ENCODE measurements at regions not wholly inside any gene's neighbourhood (a gene's known extent, or its start where the extent isn't known, plus 50 kb on each side); places are given as distances from the start of the nearest gene placed in this dataset.
"Not testable (repeated sequence)": the region's sequence is repeated elsewhere in the genome, so short reads cannot be mapped to it uniquely, and the experiment has no call there.

DNA sequence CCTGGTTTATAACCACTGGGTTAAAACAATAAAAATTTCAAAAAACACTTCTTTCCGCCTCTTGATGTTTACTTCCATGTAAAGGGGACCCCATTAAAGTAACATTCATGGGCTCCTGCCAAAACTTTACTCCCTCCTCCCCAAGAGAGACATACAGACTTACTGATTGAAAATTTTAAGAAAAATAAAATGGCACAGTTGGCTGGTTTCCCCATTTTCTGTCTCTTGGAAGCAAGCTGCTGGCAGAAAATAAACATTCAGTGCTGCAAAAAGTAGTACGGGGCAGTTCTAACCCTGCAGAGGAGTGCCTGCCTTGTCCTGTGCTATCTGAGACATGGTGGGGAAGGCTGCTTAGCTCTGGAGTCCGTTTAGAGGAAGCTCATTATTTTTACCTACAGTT, 187.3 kb upstream of the INTU start:
- Mint-ChIP-seq H3K27ac (no peak overlapping the region), H3K27me3 (ENCODE audit: low read depth) (no peaks in the 10 kb centered on the region), H3K4me1 (ENCODE audit: low read depth) (no peaks in the 10 kb centered on the region), H3K9me3 (no peaks in the 10 kb centered on the region), H3K4me3 (no peak overlapping the region), H3K36me3 (ENCODE audit: low read depth) (no peaks in the 10 kb centered on the region)
- intact Hi-C loops (cut with micrococcal nuclease): no loop called here
- DNase-seq: no peak
- CTCF ChIA-PET: no interaction called here

DNA sequence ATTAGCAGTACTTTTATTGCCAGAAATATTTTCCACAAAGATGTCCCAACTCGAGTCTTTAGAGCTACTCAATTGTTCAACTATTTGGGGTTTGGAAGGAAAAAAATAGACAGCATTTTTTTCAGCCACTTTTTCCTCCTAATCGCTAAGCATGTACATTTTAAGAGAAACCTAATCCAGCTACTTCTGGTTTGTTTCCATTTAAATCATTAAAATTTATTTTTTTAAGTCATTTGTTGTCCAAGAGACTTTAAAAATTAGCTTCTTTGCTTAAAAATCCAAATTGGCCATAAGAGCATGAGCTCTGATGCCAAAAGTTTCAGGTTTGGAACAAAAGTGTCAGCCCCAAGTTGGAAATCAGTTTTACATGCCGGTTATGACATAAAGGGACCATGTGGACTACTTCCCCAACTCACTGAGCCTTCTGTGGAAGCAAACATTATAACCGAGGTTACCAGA, 186.3 kb upstream of the INTU start:
- DNase-seq: no peak
- Mint-ChIP-seq H3K36me3 (ENCODE audit: low read depth) (no peaks in the 10 kb centered on the region), H3K9me3 (no peaks in the 10 kb centered on the region), H3K4me1 (ENCODE audit: low read depth) (no peaks in the 10 kb centered on the region), H3K27ac (no peak overlapping the region), H3K27me3 (ENCODE audit: low read depth) (no peaks in the 10 kb centered on the region), H3K4me3 (no peak overlapping the region)
- CTCF ChIA-PET: no interaction called here
- intact Hi-C loops (cut with micrococcal nuclease): no loop called here

DNA sequence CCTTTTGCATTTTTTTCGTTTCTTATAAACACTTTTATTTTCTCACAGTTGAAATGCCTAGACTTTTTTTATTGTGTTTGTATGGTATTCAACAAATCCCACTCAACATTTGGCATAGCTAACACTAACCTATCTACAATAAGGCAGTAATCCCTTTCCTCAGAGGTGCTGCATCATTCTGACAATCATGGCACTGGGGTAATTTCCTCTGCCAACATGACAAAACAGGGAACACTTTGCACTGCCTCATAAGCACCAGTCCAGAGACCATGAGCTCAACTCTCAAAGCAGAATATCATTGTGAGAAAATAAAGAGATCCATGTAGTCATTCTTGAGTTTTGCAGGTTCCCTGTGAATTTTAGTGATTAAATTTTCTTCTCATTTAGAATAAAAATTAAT, 183.8 kb upstream of the INTU start:
- no peak overlapping the region for H3K27ac Mint-ChIP-seq
- no peaks in the 10 kb centered on the region for H3K4me1 Mint-ChIP-seq (ENCODE audit: low read depth)
- no peak for DNase-seq
- H3K36me3 Mint-ChIP-seq (ENCODE audit: low read depth): no peaks in the 10 kb centered on the region
- H3K9me3 Mint-ChIP-seq: no peaks in the 10 kb centered on the region
- H3K27me3 Mint-ChIP-seq (ENCODE audit: low read depth): no peaks in the 10 kb centered on the region
- CTCF ChIA-PET: no interaction called here
- H3K4me3 Mint-ChIP-seq: no peak overlapping the region
- intact Hi-C loops (cut with micrococcal nuclease): no loop called here

DNA sequence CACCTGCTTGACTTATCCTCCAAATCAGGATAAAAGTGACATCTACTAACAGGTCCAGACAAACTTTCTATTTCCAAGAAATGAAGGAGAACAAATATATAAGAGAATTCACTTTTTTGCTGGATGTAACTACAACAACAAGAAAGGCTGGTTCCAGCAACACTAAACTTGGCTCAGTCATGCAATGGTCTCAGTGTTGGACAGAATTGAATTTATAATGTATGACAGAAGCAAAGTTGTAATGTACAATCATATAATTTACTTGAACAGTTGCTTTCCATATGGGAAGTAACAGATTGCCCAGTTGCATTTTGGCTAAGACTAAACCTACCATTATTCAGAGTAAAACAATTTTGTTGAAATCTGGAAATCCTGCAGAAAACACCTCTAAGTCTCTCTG, 183.3 kb upstream of the INTU start:
- Mint-ChIP-seq H3K4me1 (ENCODE audit: low read depth) (no peaks in the 10 kb centered on the region), H3K27me3 (ENCODE audit: low read depth) (no peaks in the 10 kb centered on the region), H3K36me3 (ENCODE audit: low read depth) (no peaks in the 10 kb centered on the region), H3K27ac (no peak overlapping the region), H3K9me3 (no peaks in the 10 kb centered on the region), H3K4me3 (no peak overlapping the region)
- no peak for DNase-seq
- CTCF ChIA-PET: no interaction called here
- intact Hi-C loops (cut with micrococcal nuclease): no loop called here

DNA sequence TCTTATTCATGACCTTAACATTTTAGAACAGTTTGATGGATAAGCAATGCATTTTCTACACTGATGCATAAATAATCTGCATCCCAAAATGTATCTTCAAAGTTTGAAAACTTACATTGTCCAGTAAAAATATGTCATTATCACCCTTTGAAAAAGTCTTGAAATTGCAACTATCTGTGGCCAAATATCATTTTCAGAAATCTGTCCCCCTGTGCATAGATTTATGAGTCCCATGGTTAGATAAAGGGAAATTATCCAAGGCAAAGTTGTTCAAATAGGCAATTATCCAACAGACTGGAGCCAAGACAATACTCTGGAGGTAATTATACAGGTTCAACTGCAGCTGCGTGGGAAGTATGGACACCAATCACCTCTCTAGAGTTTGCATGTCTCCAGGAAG, 182.5 kb upstream of the INTU start:
- Mint-ChIP-seq H3K36me3 (ENCODE audit: low read depth) (no peaks in the 10 kb centered on the region), H3K27me3 (ENCODE audit: low read depth) (no peaks in the 10 kb centered on the region), H3K9me3 (no peaks in the 10 kb centered on the region), H3K27ac (no peak overlapping the region), H3K4me1 (ENCODE audit: low read depth) (no peaks in the 10 kb centered on the region), H3K4me3 (no peak overlapping the region)
- CTCF ChIA-PET: no interaction called here
- intact Hi-C loops (cut with micrococcal nuclease): no loop called here
- no peak for DNase-seq

DNA sequence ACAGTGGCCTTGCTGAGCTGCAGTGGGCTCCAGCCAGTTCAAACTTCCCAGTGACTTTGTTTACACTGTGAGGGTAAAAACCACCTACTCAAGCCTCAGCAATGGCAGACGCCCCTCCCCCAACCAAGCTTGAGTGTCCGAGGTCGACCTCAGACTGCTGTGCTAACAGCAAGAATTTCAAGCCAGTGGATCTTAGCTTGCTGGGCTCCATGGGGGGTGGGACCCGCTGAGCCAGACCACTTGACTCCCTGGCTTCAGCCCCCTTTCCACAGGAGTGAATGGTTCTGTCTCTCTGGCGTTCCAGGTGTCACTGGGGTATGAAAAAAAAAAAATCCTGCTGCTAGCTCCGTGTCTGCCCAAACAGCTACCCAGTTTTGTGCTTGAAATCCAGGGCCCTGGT, 168.9 kb upstream of the INTU start:
- H3K27me3 Mint-ChIP-seq (ENCODE audit: low read depth): no peaks in the 10 kb centered on the region
- no peak overlapping the region for H3K4me3 Mint-ChIP-seq
- no peaks in the 10 kb centered on the region for H3K36me3 Mint-ChIP-seq (ENCODE audit: low read depth)
- H3K4me1 Mint-ChIP-seq (ENCODE audit: low read depth): no peaks in the 10 kb centered on the region
- H3K27ac Mint-ChIP-seq: no peak overlapping the region
- CTCF ChIA-PET: interaction anchor here (0.7 kb wide), 1 partner anchor 1359 kb away, joined by 3 read pairs; no protein-coding TSS in a partner anchor
- H3K9me3 Mint-ChIP-seq: no peaks in the 10 kb centered on the region
- intact Hi-C loops (cut with micrococcal nuclease): no loop called here
- no peak for DNase-seq

DNA sequence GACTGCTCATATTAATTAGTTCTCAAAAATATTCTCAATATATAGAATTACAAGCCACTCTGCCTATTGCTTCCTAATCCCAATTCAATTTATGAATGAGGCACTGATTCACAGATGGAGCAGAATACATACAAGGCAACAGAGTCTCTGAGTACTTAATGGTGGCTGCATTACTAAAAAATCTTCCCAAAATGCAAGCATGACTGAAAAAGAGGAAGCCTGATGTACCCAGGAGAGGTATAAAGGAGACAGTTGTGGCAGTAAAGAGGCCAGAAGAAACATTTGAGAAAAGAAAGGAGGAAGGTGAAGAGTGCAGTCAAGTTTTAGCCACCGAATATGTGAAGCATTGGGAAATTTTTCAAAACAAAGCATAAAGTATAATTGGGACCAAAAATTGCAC, 163.2 kb upstream of the INTU start:
- Mint-ChIP-seq H3K4me1 (ENCODE audit: low read depth) (no peaks in the 10 kb centered on the region), H3K27me3 (ENCODE audit: low read depth) (no peaks in the 10 kb centered on the region), H3K9me3 (no peaks in the 10 kb centered on the region), H3K27ac (no peak overlapping the region), H3K36me3 (ENCODE audit: low read depth) (no peaks in the 10 kb centered on the region), H3K4me3 (no peak overlapping the region)
- CTCF ChIA-PET: no interaction called here
- intact Hi-C loops (cut with micrococcal nuclease): no loop called here
- DNase-seq: no peak

DNA sequence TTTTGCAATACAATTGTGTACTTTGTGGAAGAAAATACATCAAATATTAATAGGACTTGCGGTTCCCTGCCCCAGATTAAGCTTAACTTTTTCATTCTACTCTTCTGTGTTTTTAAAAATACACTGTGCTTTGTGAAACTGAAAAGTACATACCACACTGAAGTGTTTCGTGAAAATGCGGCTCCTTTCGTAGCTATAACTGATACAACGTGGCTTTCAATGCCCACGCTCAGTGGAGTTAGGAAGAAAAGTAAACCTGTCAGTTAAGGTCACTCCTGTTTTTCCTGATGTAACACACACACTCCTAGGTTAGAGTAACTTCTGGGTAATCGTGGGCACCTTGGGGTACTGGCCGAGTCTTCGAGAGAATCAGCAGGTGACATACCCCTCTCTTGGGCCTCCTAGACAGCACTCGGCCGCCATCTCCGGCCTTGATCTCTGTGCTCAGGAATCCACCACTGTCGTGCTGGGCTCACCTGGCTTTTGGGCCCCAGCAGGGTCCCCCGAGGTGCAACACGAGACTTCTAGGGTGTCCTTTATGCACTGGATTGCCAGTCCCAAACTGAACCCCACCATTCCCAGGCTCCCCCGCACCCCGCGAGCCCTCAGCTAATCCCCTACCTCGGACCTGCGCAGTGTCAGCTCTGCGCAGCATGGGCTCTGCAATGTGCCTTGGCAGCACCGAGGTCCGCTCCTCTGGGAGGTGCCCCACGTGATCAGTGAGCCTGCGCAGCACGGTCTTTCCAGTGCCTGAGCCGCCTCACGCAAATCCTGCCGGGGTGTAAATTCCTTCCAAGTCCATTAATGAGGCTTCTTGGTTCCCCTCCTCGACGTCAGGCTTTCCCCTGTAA, 162.6 kb upstream of the INTU start:
- Mint-ChIP-seq H3K4me1 (ENCODE audit: low read depth) (no peaks in the 10 kb centered on the region), H3K27ac (no peak overlapping the region), H3K36me3 (ENCODE audit: low read depth) (no peaks in the 10 kb centered on the region), H3K9me3 (no peaks in the 10 kb centered on the region), H3K27me3 (ENCODE audit: low read depth) (no peaks in the 10 kb centered on the region), H3K4me3 (no peak overlapping the region)
- CTCF ChIA-PET: no interaction called here
- intact Hi-C loops (cut with micrococcal nuclease): no loop called here
- DNase-seq: no peak

DNA sequence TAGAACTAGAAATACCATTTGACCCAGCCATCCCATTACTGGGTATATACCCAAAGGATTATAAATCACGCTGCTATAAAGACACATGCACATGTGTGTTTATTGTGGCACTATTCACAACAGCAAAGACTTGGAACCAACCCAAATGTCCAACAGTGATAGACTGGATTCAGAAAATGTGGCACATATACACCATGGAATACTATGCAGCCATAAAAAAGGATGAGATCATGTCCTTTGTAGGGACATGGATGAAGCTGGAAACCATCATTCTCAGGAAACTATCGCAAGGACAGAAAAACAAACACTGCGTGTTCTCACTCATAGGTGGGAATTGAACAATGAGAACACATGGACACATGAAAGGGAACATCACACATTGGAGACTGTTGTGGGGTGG, 154.5 kb upstream of the INTU start:
- CTCF ChIA-PET: interaction anchor here (0.6 to 1.2 kb wide), 2 partner anchors 66 to 77 kb away, joined by 3 to 4 read pairs; no protein-coding TSS in a partner anchor
- intact Hi-C loops (cut with micrococcal nuclease); H3K36me3 Mint-ChIP-seq (ENCODE audit: low read depth): not testable (repeated sequence)

DNA sequence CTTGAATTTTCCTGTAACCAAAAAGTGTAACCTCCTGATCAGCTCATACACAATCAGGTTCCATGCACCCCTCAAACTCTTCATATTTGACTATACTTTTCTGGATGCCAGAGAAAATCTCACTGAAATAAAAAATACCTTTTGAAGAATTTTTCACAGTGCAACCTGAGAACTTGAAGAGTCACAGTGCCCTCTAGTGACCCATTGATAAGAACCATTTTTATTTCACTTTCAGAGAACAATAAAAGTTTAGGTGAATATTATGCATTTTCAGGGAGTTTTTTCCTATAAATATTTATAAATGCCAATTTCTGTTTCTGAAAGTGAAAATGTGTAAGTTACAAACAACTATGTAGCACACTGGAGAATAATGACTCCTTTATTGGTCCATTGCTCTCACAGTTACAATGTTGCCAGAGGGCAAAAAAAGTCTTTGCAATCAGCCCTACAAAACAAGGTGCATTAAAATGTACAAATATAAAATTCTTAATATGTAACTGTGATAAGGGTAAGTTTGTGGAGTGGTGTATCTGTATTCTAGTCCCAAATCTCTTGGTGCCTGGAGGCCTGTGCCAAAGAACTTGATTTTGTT, 153.6 kb upstream of the INTU start:
- CTCF ChIA-PET: interaction anchor here (0.6 to 1.2 kb wide), 2 partner anchors 65 to 78 kb away, joined by 3 to 4 read pairs; no protein-coding TSS in a partner anchor
- Mint-ChIP-seq H3K9me3 (no peaks in the 10 kb centered on the region), H3K27ac (no peak overlapping the region), H3K27me3 (ENCODE audit: low read depth) (no peaks in the 10 kb centered on the region), H3K36me3 (ENCODE audit: low read depth) (no peaks in the 10 kb centered on the region), H3K4me1 (ENCODE audit: low read depth) (no peaks in the 10 kb centered on the region), H3K4me3 (no peak overlapping the region)
- no peak for DNase-seq
- intact Hi-C loops (cut with micrococcal nuclease): no loop called here

More for the DNA sequence above, 154.5 kb upstream of the INTU start:
- not testable (repeated sequence) for H3K4me3 Mint-ChIP-seq; H3K4me1 Mint-ChIP-seq (ENCODE audit: low read depth); DNase-seq; H3K27me3 Mint-ChIP-seq (ENCODE audit: low read depth); H3K9me3 Mint-ChIP-seq; H3K27ac Mint-ChIP-seq

DNA sequence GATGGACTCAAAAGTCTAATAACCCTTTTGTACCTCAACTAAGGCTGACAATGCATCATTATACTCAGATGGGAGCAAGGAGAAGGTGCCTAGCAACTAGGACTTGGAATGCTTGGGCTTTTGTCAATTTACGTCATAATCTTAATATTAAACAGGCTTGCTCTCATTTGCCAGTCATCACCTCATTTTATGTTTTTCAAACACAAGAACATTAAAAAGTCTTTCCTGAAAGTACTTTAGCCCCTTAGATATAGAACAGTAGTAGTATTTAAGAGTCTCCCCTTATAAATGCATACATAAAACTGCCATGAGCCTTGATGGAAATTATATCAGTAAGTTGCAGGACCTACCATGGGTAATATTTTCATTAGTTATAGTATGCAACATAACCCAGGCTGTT, 150.7 kb upstream of the INTU start:
- intact Hi-C loops (cut with micrococcal nuclease): no loop called here
- CTCF ChIA-PET: no interaction called here
- no peak for DNase-seq
- no peaks in the 10 kb centered on the region for H3K36me3 Mint-ChIP-seq (ENCODE audit: low read depth)
- H3K9me3 Mint-ChIP-seq: no peaks in the 10 kb centered on the region
- no peaks in the 10 kb centered on the region for H3K4me1 Mint-ChIP-seq (ENCODE audit: low read depth)
- H3K4me3 Mint-ChIP-seq: no peak overlapping the region
- no peaks in the 10 kb centered on the region for H3K27me3 Mint-ChIP-seq (ENCODE audit: low read depth)
- no peak overlapping the region for H3K27ac Mint-ChIP-seq

DNA sequence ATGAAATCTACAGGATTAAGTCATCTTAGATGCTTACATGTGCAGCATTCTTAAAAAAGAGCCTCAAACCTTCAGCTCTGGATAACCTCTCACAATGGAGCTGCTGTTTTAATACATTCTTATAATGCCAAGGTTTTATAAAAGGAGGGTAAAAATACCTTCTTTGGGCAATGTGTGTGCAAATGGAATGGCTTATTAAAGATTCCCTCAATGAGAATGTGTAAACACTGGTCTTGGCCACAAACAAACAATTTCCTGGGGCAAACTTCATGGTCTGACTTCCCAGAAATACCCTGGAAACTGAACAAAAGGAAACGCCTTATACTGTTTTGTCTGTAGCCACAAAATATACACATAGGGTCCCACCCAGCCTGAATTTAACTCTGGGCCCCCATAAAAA, 148.6 kb upstream of the INTU start:
- no peaks in the 10 kb centered on the region for H3K9me3 Mint-ChIP-seq
- no peaks in the 10 kb centered on the region for H3K36me3 Mint-ChIP-seq (ENCODE audit: low read depth)
- no peaks in the 10 kb centered on the region for H3K4me1 Mint-ChIP-seq (ENCODE audit: low read depth)
- intact Hi-C loops (cut with micrococcal nuclease): no loop called here
- no peak overlapping the region for H3K4me3 Mint-ChIP-seq
- H3K27ac Mint-ChIP-seq: no peak overlapping the region
- H3K27me3 Mint-ChIP-seq (ENCODE audit: low read depth): no peaks in the 10 kb centered on the region
- DNase-seq: no peak
- CTCF ChIA-PET: no interaction called here

DNA sequence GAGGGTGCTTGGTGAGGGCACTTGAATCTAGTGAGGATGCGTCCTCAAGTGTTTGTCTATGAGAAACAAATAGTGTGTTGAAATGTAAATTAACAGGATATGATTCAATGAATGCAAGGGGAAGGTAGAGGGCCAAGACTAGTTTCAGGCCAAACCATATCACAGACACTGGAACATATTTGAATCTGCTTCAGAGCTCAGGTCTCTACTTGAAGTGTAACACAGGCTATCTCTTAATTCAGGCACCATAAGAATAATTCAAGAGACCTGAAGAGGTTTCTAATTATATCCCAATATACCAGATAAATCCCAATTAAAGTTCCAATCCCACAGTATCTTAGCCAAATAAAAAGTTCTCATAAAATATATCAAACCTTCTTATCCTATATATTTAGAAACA, 146.5 kb upstream of the INTU start:
- Mint-ChIP-seq H3K4me1 (ENCODE audit: low read depth) (no peaks in the 10 kb centered on the region), H3K4me3 (no peak overlapping the region), H3K27me3 (ENCODE audit: low read depth) (no peaks in the 10 kb centered on the region), H3K27ac (no peak overlapping the region), H3K9me3 (no peaks in the 10 kb centered on the region), H3K36me3 (ENCODE audit: low read depth) (no peaks in the 10 kb centered on the region)
- intact Hi-C loops (cut with micrococcal nuclease): no loop called here
- CTCF ChIA-PET: no interaction called here
- no peak for DNase-seq
